Frontal cortex (tissue), 4 donors: ENCODE measurements at regions not wholly inside any gene's neighbourhood (a gene's known extent, or its start where the extent isn't known, plus 50 kb on each side); places are given as distances from the start of the nearest gene placed in this dataset. TPM values are rescaled to one million over a fixed set of nuclear protein-coding genes. Genes with fewer than 3 reads are reported as not detected.
"Not testable (repeated sequence)": the region's sequence is repeated elsewhere in the genome, so short reads cannot be mapped to it uniquely, and the experiment has no call there.

Experiments used
- DNase-seq, 2 donors: peaks; one replicate each; pipeline ENCODE4 v3.0.0; 2012; ENCODE audit warnings: low spot score in 2 of 2
- FAIRE-seq: peaks from 2 replicates; lab custom pipeline; 2012; peaks lifted over from hg19 to GRCh38; lab: Jason Lieb, UNC
- small RNA-seq: library from RNA; depleted of rRNA; stranded (forward); fragments of <200 nt; gene quantifications from one replicate; pipeline ENCODE3, GENCODE V24; 2014
- donor health status: control.
- donor health status: control.
- donor health status: control.

GRCh38 chr10:29208845-29209244, 80.0 kb upstream of the LYZL1 start:
- no peak for FAIRE-seq

GRCh38 chr10:29209830-29210229, 79.0 kb upstream of the LYZL1 start:
- DNase-seq (no peak), FAIRE-seq (no peak)

More at GRCh38 chr10:29208845-29209244, 80.0 kb upstream of the LYZL1 start:
- no peak for DNase-seq

GRCh38 chr10:29210266-29210868, 78.5 kb upstream of the LYZL1 start:
- no peak for DNase-seq
- no peak for FAIRE-seq

GRCh38 chr10:29212597-29212996, 76.3 kb upstream of the LYZL1 start:
- FAIRE-seq: no peak

GRCh38 chr10:29214551-29214950, 74.3 kb upstream of the LYZL1 start:
- FAIRE-seq (no peak), DNase-seq (no peak)

More at GRCh38 chr10:29212597-29212996, 76.3 kb upstream of the LYZL1 start:
- no peak for DNase-seq

- DNase-seq (no peak), FAIRE-seq (no peak)
Measured at GRCh38 chr10:29217292-29217738, 71.6 kb upstream of the LYZL1 start.

- no peak for FAIRE-seq
- DNase-seq: no peak
Measured at GRCh38 chr10:29223326-29223725, 65.5 kb upstream of the LYZL1 start.

GRCh38 chr10:29224631-29225030, 64.2 kb upstream of the LYZL1 start:
- no peak for DNase-seq
- no peak for FAIRE-seq

GRCh38 chr10:29227201-29227600, 61.7 kb upstream of the LYZL1 start:
- DNase-seq: no peak
- FAIRE-seq: no peak

GRCh38 chr10:29228562-29228961, 60.3 kb upstream of the LYZL1 start:
- no peak for DNase-seq
- no peak for FAIRE-seq

GRCh38 chr10:29229258-29229705, 59.6 kb upstream of the LYZL1 start:
- no peak for FAIRE-seq

GRCh38 chr10:29236910-29237309, 52.0 kb upstream of the LYZL1 start:
- not testable (repeated sequence) for DNase-seq, FAIRE-seq

More at GRCh38 chr10:29229258-29229705, 59.6 kb upstream of the LYZL1 start:
- DNase-seq: no peak

GRCh38 chr10:29237786-29238185, 51.1 kb upstream of the LYZL1 start:
- DNase-seq: no peak
- no peak for FAIRE-seq

- FAIRE-seq: no peak
- no peak for DNase-seq
Measured at GRCh38 chr10:29238523-29239135, 50.2 kb upstream of the LYZL1 start.

Small RNA genes lying in the stretch of these regions (small RNA-seq; reads per million reads assigned to genes)
- not detected for gene AL355376.1
- gene AL355376.2: not detected
- not detected for gene RNA5SP308
- not detected for gene RNU6-270P
